Mesenchymal stem cell (in vitro differentiated cells and primary cell): ENCODE measurements at regions not wholly inside any gene's neighbourhood (a gene's known extent, or its start where the extent isn't known, plus 50 kb on each side); places are given as distances from the start of the nearest gene placed in this dataset.

ENCODE experiments used
- DNase-seq: peaks from one replicate; pipeline ENCODE4 v3.0.0-alpha.2; 2013
- H2AFZ ChIP-seq: one replicate; pipeline ENCODE4 v1.6.1; 2013; ENCODE audit warnings: low read depth, mild to moderate bottlenecking, control low read depth, inconsistent platforms, low read length, moderate library complexity
- H2AK5ac ChIP-seq: 2 replicates; pipeline ENCODE4 v1.6.1; 2013; ENCODE audit warnings: low read length, moderate library complexity, mild to moderate bottlenecking, inconsistent platforms; ENCODE audit not compliant: severe bottlenecking
- H2BK120ac ChIP-seq: one replicate; pipeline ENCODE4 v1.6.1; 2013; ENCODE audit warnings: low read depth, mild to moderate bottlenecking, inconsistent platforms, low read length, moderate library complexity
- H2BK12ac ChIP-seq, 2 experiments: one replicate each; pipeline ENCODE4 v1.6.1; 2013; ENCODE audit warnings: inconsistent platforms in 2 of 2, low read length in 2 of 2, mild to moderate bottlenecking in 2 of 2, moderate library complexity in 2 of 2, control low read depth in 1 of 2
- H2BK15ac ChIP-seq: one replicate; pipeline ENCODE4 v1.6.1; 2013; ENCODE audit warnings: mild to moderate bottlenecking, low read depth, inconsistent platforms; ENCODE audit not compliant: poor library complexity, severe bottlenecking
- H2BK5ac ChIP-seq: 2 replicates; pipeline ENCODE4 v1.6.1; 2013; ENCODE audit warnings: low read depth, mild to moderate bottlenecking, low read length, control low read depth, inconsistent platforms; ENCODE audit not compliant: poor library complexity, severe bottlenecking
- H3K14ac ChIP-seq, 2 experiments: one replicate each; pipeline ENCODE4 v1.6.1; 2013; ENCODE audit warnings: inconsistent platforms in 2 of 2, low read length in 2 of 2, control low read depth in 1 of 2, mild to moderate bottlenecking in 1 of 2, moderate library complexity in 1 of 2
- H3K18ac ChIP-seq, 2 experiments: one replicate each; pipeline ENCODE4 v1.6.1; 2013; ENCODE audit warnings: inconsistent platforms in 2 of 2, low read length in 2 of 2, control low read depth in 1 of 2, low read depth in 1 of 2, mild to moderate bottlenecking in 1 of 2
- H3K23ac ChIP-seq, 2 experiments: one replicate each; pipeline ENCODE4 v1.6.1; 2013; ENCODE audit warnings: inconsistent platforms in 2 of 2, low read length in 2 of 2, mild to moderate bottlenecking in 2 of 2, moderate library complexity in 2 of 2, control low read depth in 1 of 2
- H3K27ac ChIP-seq: 2 replicates; pipeline ENCODE4 v1.5.1; 2013; ENCODE audit warnings: mild to moderate bottlenecking, moderate library complexity, low read length, control low read depth, inconsistent platforms; ENCODE audit not compliant: poor library complexity, severe bottlenecking
- H3K27me3 ChIP-seq, 2 experiments: 2 replicates each; pipeline versions ENCODE4 v1.6.1 to v1.7.0; 2013; ENCODE audit warnings: low read length in 2 of 2, mild to moderate bottlenecking in 2 of 2, moderate library complexity in 2 of 2, control low read depth in 1 of 2, inconsistent platforms in 1 of 2; ENCODE audit not compliant: control insufficient read depth in 1 of 2, insufficient read depth in 1 of 2
- H3K36me3 ChIP-seq, 2 experiments: 2 replicates each; pipeline versions ENCODE4 v1.6.1 to v1.7.0; 2013; ENCODE audit warnings: low read length in 2 of 2, control low read depth in 1 of 2, inconsistent platforms in 1 of 2, low read depth in 1 of 2, mild to moderate bottlenecking in 1 of 2; ENCODE audit not compliant: insufficient read depth in 2 of 2, control insufficient read depth in 1 of 2
- H3K4ac ChIP-seq, 2 experiments: one replicate each; pipeline ENCODE4 v1.6.1; 2013; ENCODE audit warnings: inconsistent platforms in 2 of 2, low read length in 2 of 2, mild to moderate bottlenecking in 2 of 2, moderate library complexity in 2 of 2, control low read depth in 1 of 2, low read depth in 1 of 2
- H3K4me1 ChIP-seq: 2 replicates; pipeline ENCODE4 v1.6.1; 2013; ENCODE audit warnings: low read depth, low read length, control low read depth; ENCODE audit not compliant: control insufficient read depth, insufficient read depth
- H3K4me2 ChIP-seq: 2 replicates; pipeline ENCODE4 v1.6.1; 2013; ENCODE audit warnings: low read length, mild to moderate bottlenecking, inconsistent platforms; ENCODE audit not compliant: poor library complexity, severe bottlenecking
- H3K4me3 ChIP-seq, 2 experiments: 2 replicates each; pipeline versions ENCODE4 v1.5.1 to v1.7.0; 2013; ENCODE audit warnings: low read length in 2 of 2, mild to moderate bottlenecking in 2 of 2, control low read depth in 1 of 2, low read depth in 1 of 2; ENCODE audit not compliant: insufficient read depth in 1 of 2
- H3K79me1 ChIP-seq: replicated peaks from 2 replicates; pipeline ENCODE4 v1.6.1; 2013; ENCODE audit warnings: mild to moderate bottlenecking, control low read depth, low read length, inconsistent platforms; ENCODE audit not compliant: poor library complexity, severe bottlenecking
- H3K9ac ChIP-seq: 2 replicates; pipeline ENCODE4 v1.7.0; 2013; ENCODE audit warnings: mild to moderate bottlenecking, low read length, moderate library complexity
- H3K9me3 ChIP-seq: 2 replicates; pipeline ENCODE4 v1.7.0; 2013; ENCODE audit warnings: mild to moderate bottlenecking, low read length; ENCODE audit not compliant: control insufficient read depth
- H4K8ac ChIP-seq: one replicate; pipeline ENCODE4 v1.6.1; 2013; ENCODE audit warnings: inconsistent platforms, mild to moderate bottlenecking, low read length, moderate library complexity
- H4K91ac ChIP-seq: one replicate; pipeline ENCODE4 v1.6.1; 2013; ENCODE audit warnings: mild to moderate bottlenecking, low read length, inconsistent platforms
- WGBS: methylation state at CpG from one replicate; pipeline ENCODE4 v1.1.7; 2013; ENCODE audit warnings: mixed read lengths; 5-methylcytosine and 5-hydroxymethylcytosine counted together

DNA sequence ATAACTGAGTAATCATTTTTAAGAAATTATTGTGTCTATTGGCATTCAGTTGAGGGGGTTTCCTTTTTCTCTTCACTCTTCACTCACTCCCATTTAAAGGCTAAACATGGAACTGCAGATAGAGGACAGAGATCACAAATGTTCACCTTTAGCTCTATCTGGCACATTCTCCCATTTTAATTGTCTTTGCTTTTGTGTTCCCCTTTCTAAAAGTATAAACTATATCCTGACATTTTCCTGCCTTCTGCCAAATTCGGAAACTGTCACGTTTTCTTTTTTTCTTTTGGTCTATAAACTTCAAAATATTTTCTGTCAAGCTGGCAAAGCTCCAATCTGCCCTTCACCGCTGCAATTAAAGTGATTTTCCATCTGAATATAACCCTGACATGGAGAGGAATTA is 219.8 kb upstream of the CDKN3 start:
- Histone ChIP-seq H2BK5ac (no peak overlapping the region), H2BK120ac (no peak overlapping the region), H2AK5ac (no peak overlapping the region), H3K23ac (no peak overlapping the region), H3K36me3 (no peaks in the 10 kb centered on the region), H3K27ac (no peak overlapping the region), H3K18ac (no peak overlapping the region), H3K4me3 (no peak overlapping the region), H3K4me1 (peaks cover 4% of the 10 kb centered on the region), H3K79me1 (no peaks in the 10 kb centered on the region), H3K9ac (no peak overlapping the region), H3K4me2 (no peak overlapping the region), H2BK15ac (no peak overlapping the region), H4K91ac (no peak overlapping the region), H3K9me3 (no peaks in the 10 kb centered on the region), H3K4ac (no peak overlapping the region), H3K14ac (no peak overlapping the region), H3K27me3 (peaks cover 0 to 19% of the 10 kb centered on the region in 2 experiments), H4K8ac (no peak overlapping the region), H2BK12ac (no peak overlapping the region), H2AFZ (no peak overlapping the region)
- 89% methylated on average over 2 of the region's 3 CpGs for WGBS
- DNase-seq: no peak

DNA sequence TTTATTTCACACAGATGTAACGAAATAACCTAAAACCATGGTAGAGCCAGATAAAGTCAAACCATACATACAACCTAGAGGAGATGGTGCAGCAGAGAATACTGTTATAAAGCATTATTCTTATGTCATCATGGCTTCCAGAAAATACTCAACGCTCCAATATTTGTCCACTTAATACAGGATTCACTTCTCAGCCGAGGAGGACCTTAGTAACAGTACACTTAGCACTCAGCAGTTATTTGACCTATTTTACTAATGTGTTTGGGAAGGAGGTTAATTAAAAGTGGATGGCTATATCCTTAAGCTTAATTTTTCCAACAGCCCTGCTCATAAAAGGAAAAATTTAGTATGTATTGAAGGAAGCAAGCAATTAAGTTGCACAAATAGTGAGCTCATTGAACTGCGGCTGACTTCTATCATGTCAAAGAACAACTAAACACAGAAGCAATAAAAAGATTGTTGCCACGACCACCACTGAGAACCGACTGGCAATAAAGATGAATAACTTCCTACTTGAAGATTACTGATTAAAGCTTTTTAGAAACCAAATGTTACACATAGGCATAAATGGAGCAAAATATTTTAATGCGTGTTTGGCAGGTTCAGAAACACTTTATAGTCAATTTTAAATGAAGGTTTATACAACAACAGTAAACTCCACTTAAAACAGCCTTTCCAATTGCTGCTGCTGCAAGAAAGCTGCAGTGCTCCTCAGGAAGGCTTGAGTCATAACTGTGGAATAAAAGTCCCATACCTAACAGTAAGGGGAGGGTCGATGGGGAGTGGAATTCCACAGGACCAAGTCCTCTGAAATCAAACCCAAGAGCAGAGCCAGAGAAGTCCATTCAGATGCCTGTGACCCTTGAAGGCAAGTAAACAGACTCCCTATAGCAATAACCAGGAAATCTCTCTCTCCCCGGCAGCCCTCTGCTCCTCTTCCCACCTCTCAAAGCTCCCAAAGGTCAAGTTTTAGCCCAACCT is 218.9 kb upstream of the CDKN3 start:
- Histone ChIP-seq H2BK120ac (no peak overlapping the region), H3K4me2 (no peak overlapping the region), H4K8ac (no peak overlapping the region), H3K4me3 (no peak overlapping the region), H3K27me3 (peaks cover 0 to 19% of the 10 kb centered on the region in 2 experiments), H2BK5ac (no peak overlapping the region), H3K36me3 (no peaks in the 10 kb centered on the region), H3K79me1 (no peaks in the 10 kb centered on the region), H3K9me3 (no peaks in the 10 kb centered on the region), H2AFZ (no peak overlapping the region), H3K18ac (peak overlapping the region in 1 of 2 experiments; percentile 25), H2AK5ac (peak overlapping the region; percentile 7), H3K4me1 (peaks cover 6% of the 10 kb centered on the region), H3K14ac (no peak overlapping the region), H3K27ac (no peak overlapping the region), H2BK12ac (peak overlapping the region; percentile 60 to 70), H3K4ac (no peak overlapping the region), H4K91ac (peak overlapping the region; percentile 2), H3K23ac (peak overlapping the region in 1 of 2 experiments; percentile 34), H3K9ac (no peak overlapping the region), H2BK15ac (no peak overlapping the region)
- WGBS: 23% methylated on average over 4 of the region's 9 CpGs
- DNase-seq: peak; percentile 72

DNA sequence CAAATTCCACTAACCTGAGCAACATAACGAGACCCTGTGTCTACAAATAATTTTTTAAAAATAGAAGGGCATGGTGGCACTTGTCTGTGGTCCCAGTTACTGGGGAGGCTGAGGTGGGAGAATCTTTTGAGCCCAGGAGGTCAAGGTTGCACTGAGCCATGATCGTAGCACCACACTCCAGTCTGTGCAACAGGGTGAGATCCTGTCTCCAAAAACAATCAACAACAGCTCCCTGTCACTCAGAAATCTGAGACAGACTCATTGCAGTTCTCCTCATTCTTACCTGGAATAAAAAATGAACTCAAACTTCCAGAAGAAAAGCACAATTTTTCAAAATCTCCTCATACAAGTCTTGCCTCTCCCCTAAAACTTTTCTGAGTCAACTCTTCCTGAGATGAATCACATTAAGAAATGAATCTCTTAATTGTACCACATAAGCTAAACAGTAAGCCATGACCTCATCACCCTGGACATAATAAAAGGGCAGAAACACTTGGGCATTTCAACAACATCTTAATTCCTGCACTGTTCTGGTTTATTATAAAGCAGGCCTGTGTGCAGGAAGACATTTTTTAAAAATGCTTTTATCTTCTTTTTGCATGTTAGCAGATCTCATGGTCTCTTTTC is 214.3 kb upstream of the CDKN3 start:
- no peaks in the 10 kb centered on the region for H3K9me3 ChIP-seq
- H3K4me2 ChIP-seq: no peak overlapping the region
- H2BK120ac ChIP-seq: no peak overlapping the region
- no peak overlapping the region for H3K4ac ChIP-seq
- H3K27me3 ChIP-seq: peaks cover 0 to 17% of the 10 kb centered on the region in 2 experiments
- no peaks in the 10 kb centered on the region for H3K36me3 ChIP-seq
- H2BK5ac ChIP-seq: no peak overlapping the region
- H4K91ac ChIP-seq: no peak overlapping the region
- no peak overlapping the region for H3K4me3 ChIP-seq
- no peak overlapping the region for H2AK5ac ChIP-seq
- peak; percentile 76 for DNase-seq
- H3K18ac ChIP-seq: no peak overlapping the region
- no peak overlapping the region for H2AFZ ChIP-seq
- 11% methylated on average over 1 of the region's 2 CpGs for WGBS
- H3K14ac ChIP-seq: no peak overlapping the region
- peak overlapping the region; percentile 64 for H3K27ac ChIP-seq
- no peak overlapping the region for H3K23ac ChIP-seq
- H3K9ac ChIP-seq: no peak overlapping the region
- peaks cover 8% of the 10 kb centered on the region for H3K4me1 ChIP-seq
- no peak overlapping the region for H4K8ac ChIP-seq
- H2BK12ac ChIP-seq: no peak overlapping the region
- no peaks in the 10 kb centered on the region for H3K79me1 ChIP-seq
- no peak overlapping the region for H2BK15ac ChIP-seq
